SK-N-SH treated with all-trans-retinoic acid at 6 μM for 48 hours (cell line): ENCODE measurements at regions not wholly inside any gene's neighbourhood (a gene's known extent, or its start where the extent isn't known, plus 50 kb on each side); places are given as distances from the start of the nearest gene placed in this dataset.

Source experiments
- ATAC-seq: fragments of 200-7000 bp; cut with Tn5 transposase; 3 replicates; pipeline ENCODE4 v1.9.1; 2020; ENCODE audit warnings: mild to moderate bottlenecking, moderate library complexity
- ARNTL ChIP-seq: fragments of 450-650 bp; formaldehyde crosslinking; IDR thresholded peaks from 2 replicates; pipeline ENCODE4 v1.5.0; 2020; ENCODE audit warnings: low read depth, mild to moderate bottlenecking, moderate library complexity, borderline replicate concordance
- BACH2 ChIP-seq: fragments of 250-450 bp; sonication (Bioruptor Pico); IDR thresholded peaks from 2 replicates; pipeline ENCODE4 v1.9.0; 2021; ENCODE audit warnings: mild to moderate bottlenecking, borderline replicate concordance
- CREB5 ChIP-seq: fragments of 250-450 bp; sonication (Bioruptor Pico); IDR thresholded peaks from 2 replicates; pipeline ENCODE4 v1.5.1; 2020; ENCODE audit warnings: low read depth, mild to moderate bottlenecking, moderate library complexity
- CSDC2 ChIP-seq: fragments of 250-450 bp; sonication (Bioruptor Pico); IDR thresholded peaks from 2 replicates; pipeline ENCODE4 v1.5.0; 2020; ENCODE audit warnings: mild to moderate bottlenecking, moderate library complexity
- CSRNP3 ChIP-seq: fragments of 250-450 bp; sonication (Bioruptor Pico); IDR thresholded peaks from 2 replicates; pipeline ENCODE4 v1.5.1; 2021; ENCODE audit warnings: mild to moderate bottlenecking, moderate library complexity
- ESRRG ChIP-seq: fragments of 250-450 bp; sonication (Bioruptor Pico); IDR thresholded peaks from 2 replicates; pipeline ENCODE4 v1.6.1; 2021; ENCODE audit warnings: mild to moderate bottlenecking
- GLIS3 ChIP-seq: fragments of 250-450 bp; sonication (Bioruptor Pico); IDR thresholded peaks from 2 replicates; pipeline ENCODE4 v1.5.0; 2020; ENCODE audit warnings: mild to moderate bottlenecking, moderate library complexity
- ISL1 ChIP-seq: fragments of 250-450 bp; sonication (Bioruptor Pico); IDR thresholded peaks from 2 replicates; pipeline ENCODE4 v2.1.2; 2022; ENCODE audit warnings: mild to moderate bottlenecking, moderate library complexity
- OSR1 ChIP-seq: fragments of 250-450 bp; sonication (Bioruptor Pico); IDR thresholded peaks from 2 replicates; pipeline ENCODE4 v1.8.0; 2022; ENCODE audit warnings: moderate library complexity, mild to moderate bottlenecking, inconsistent platforms
- PATZ1 ChIP-seq: fragments of 250-450 bp; sonication (Bioruptor Pico); IDR thresholded peaks from 2 replicates; pipeline ENCODE4 v1.8.0; 2020; ENCODE audit warnings: mild to moderate bottlenecking, moderate library complexity, borderline replicate concordance
- POU6F1 ChIP-seq: fragments of 250-450 bp; sonication (Bioruptor Pico); IDR thresholded peaks from 2 replicates; pipeline ENCODE4 v1.8.0; 2021; ENCODE audit warnings: low read depth, mild to moderate bottlenecking, moderate library complexity, borderline replicate concordance
- PPARA ChIP-seq: fragments of 250-450 bp; sonication (Bioruptor Pico); IDR thresholded peaks from 2 replicates; pipeline ENCODE4 v1.5.0; 2020; ENCODE audit warnings: mild to moderate bottlenecking, borderline replicate concordance
- RARB ChIP-seq: fragments of 250-450 bp; sonication (Bioruptor Pico); IDR thresholded peaks from 2 replicates; pipeline ENCODE4 v1.8.0; 2021; ENCODE audit warnings: mild to moderate bottlenecking, moderate library complexity
- SNAI2 ChIP-seq: fragments of 250-450 bp; sonication (Bioruptor Pico); IDR thresholded peaks from 2 replicates; pipeline ENCODE4 v1.5.0; 2020; ENCODE audit warnings: mild to moderate bottlenecking, moderate library complexity
- TCF4 ChIP-seq: fragments of 250-450 bp; sonication (Bioruptor Pico); IDR thresholded peaks from 2 replicates; pipeline ENCODE4 v1.8.0; 2021; ENCODE audit warnings: mild to moderate bottlenecking, moderate library complexity, borderline replicate concordance
- TOX ChIP-seq: fragments of 250-450 bp; sonication (Bioruptor Pico); IDR thresholded peaks from 2 replicates; pipeline ENCODE4 v1.8.0; 2021; ENCODE audit warnings: mild to moderate bottlenecking, moderate library complexity, borderline replicate concordance
- TSHZ2 ChIP-seq: fragments of 250-450 bp; sonication (Bioruptor Pico); IDR thresholded peaks from 2 replicates; pipeline ENCODE4 v1.5.0; 2020; ENCODE audit warnings: mild to moderate bottlenecking, moderate library complexity
- ZC3H10 ChIP-seq: fragments of 250-450 bp; sonication (Bioruptor Pico); IDR thresholded peaks from 2 replicates; pipeline ENCODE4 v1.5.1; 2021; ENCODE audit warnings: mild to moderate bottlenecking, moderate library complexity
- ZFP30 ChIP-seq: fragments of 450-650 bp; formaldehyde crosslinking; IDR thresholded peaks from 2 replicates; pipeline ENCODE4 v1.5.0; 2022; ENCODE audit warnings: mild to moderate bottlenecking, moderate library complexity
- ZNF565 ChIP-seq: fragments of 450-650 bp; formaldehyde crosslinking; conservative IDR thresholded peaks from 2 replicates; pipeline ENCODE4 v1.5.0; 2020; ENCODE audit warnings: low read depth, mild to moderate bottlenecking, moderate library complexity
- ZNF70 ChIP-seq: fragments of 450-650 bp; formaldehyde crosslinking; IDR thresholded peaks from 2 replicates; pipeline ENCODE4 v1.5.0; 2020; ENCODE audit warnings: mild to moderate bottlenecking, moderate library complexity
- ZNF8 ChIP-seq: fragments of 450-650 bp; formaldehyde crosslinking; IDR thresholded peaks from 2 replicates; pipeline ENCODE4 v1.5.0; 2020; ENCODE audit warnings: mild to moderate bottlenecking, moderate library complexity

GRCh38 chr6:92944132-92944531, 475.2 kb downstream of the EPHA7 start:
- TF ChIP-seq ZNF70 (CRISPR knock-in tag), result no peak
- no peak for ATAC-seq

- ATAC-seq, result no peak
- TF ChIP-seq TSHZ2 (CRISPR knock-in tag) (no peak), ZNF70 (CRISPR knock-in tag) (no peak), CSDC2 (CRISPR knock-in tag) (no peak), BACH2 (CRISPR knock-in tag) (no peak), ISL1 (CRISPR knock-in tag) (no peak), ZNF565 (CRISPR knock-in tag) (no peak), OSR1 (CRISPR knock-in tag) (no peak), GLIS3 (no peak), ARNTL (no peak), CREB5 (CRISPR knock-in tag) (no peak), SNAI2 (no peak), POU6F1 (CRISPR knock-in tag) (no peak), TCF4 (CRISPR knock-in tag) (no peak), ZFP30 (CRISPR knock-in tag) (no peak), CSRNP3 (CRISPR knock-in tag) (no peak), TOX (CRISPR knock-in tag) (no peak), PATZ1 (CRISPR knock-in tag) (no peak), PPARA (CRISPR knock-in tag) (no peak)
These were observed 476.8 kb downstream of the EPHA7 start for GRCh38 chr6:92942549-92942948.

- no peak for ATAC-seq
- TF ChIP-seq ZC3H10 (CRISPR knock-in tag) (no peak), ESRRG (CRISPR knock-in tag) (no peak), RARB (CRISPR knock-in tag) (no peak), ISL1 (CRISPR knock-in tag) (no peak), SNAI2 (no peak), ZNF565 (CRISPR knock-in tag) (no peak), CSRNP3 (CRISPR knock-in tag) (no peak), POU6F1 (CRISPR knock-in tag) (no peak), TCF4 (CRISPR knock-in tag) (no peak), CSDC2 (CRISPR knock-in tag) (no peak), CREB5 (CRISPR knock-in tag) (no peak), PPARA (CRISPR knock-in tag) (no peak), BACH2 (CRISPR knock-in tag) (no peak), ZNF8 (CRISPR knock-in tag) (no peak), PATZ1 (CRISPR knock-in tag) (no peak)
These were observed 484.7 kb downstream of the EPHA7 start for GRCh38 chr6:92934625-92935024.
